BLaER1 (cell line): ENCODE measurements at regions not wholly inside any gene's neighbourhood (a gene's known extent, or its start where the extent isn't known, plus 50 kb on each side); places are given as distances from the start of the nearest gene placed in this dataset.

ENCODE experiments used
- H3K27ac ChIP-seq: shearing (Covaris generic); formaldehyde crosslinking; 2 replicates; pipeline ENCODE4 v1.8.1; 2022
- H3K27me3 ChIP-seq: shearing (Covaris generic); formaldehyde crosslinking; 2 replicates; pipeline ENCODE4 v1.8.1; 2022
- H3K36me3 ChIP-seq: shearing (Covaris generic); formaldehyde crosslinking; 2 replicates; pipeline ENCODE4 v1.8.1; 2022
- H3K4me1 ChIP-seq: shearing (Covaris generic); formaldehyde crosslinking; 2 replicates; pipeline ENCODE4 v1.8.1; 2022
- H3K4me2 ChIP-seq: shearing (Covaris generic); formaldehyde crosslinking; 2 replicates; pipeline ENCODE4 v1.8.1; 2022
- H3K4me3 ChIP-seq: shearing (Covaris generic); formaldehyde crosslinking; 2 replicates; pipeline ENCODE4 v1.8.1; 2022
- H3K9ac ChIP-seq: shearing (Covaris generic); formaldehyde crosslinking; 2 replicates; pipeline ENCODE4 v1.8.1; 2022
- H3K9me3 ChIP-seq: shearing (Covaris generic); formaldehyde crosslinking; 2 replicates; pipeline ENCODE4 v1.8.1; 2022
- H4K20me1 ChIP-seq: shearing (Covaris generic); formaldehyde crosslinking; 2 replicates; pipeline ENCODE4 v1.8.1; 2022
- Cebpa-rat ChIP-seq: shearing (Covaris generic); IDR thresholded peaks from 2 replicates; pipeline ENCODE4 v1.8.1; 2022

GRCh38 chr21:43364261-43364510, 62.7 kb downstream of the SIK1 start:
- Histone ChIP-seq H3K4me1 (peaks cover 98% of the 10 kb centered on the region), H3K4me2 (peak overlapping the region; percentile 92), H3K4me3 (no peak overlapping the region), H4K20me1 (no peaks in the 10 kb centered on the region), H3K27ac (no peak overlapping the region; the same call in 1 of the 2 replicates), H3K9ac (no peak overlapping the region), H3K36me3 (no peaks in the 10 kb centered on the region), H3K27me3 (no peaks in the 10 kb centered on the region), H3K9me3 (no peaks in the 10 kb centered on the region)
- no peak for TF ChIP-seq Cebpa-rat

GRCh38 chr21:43363506-43364260, 63.2 kb downstream of the SIK1 start:
- no peak for TF ChIP-seq Cebpa-rat
- no peaks in the 10 kb centered on the region for H3K36me3 ChIP-seq
- H3K4me3 ChIP-seq, result no peak overlapping the region
- H3K4me2 ChIP-seq, result peak overlapping the region; percentile 92
- no peaks in the 10 kb centered on the region for H4K20me1 ChIP-seq
- H3K9me3 ChIP-seq, result no peaks in the 10 kb centered on the region
- H3K4me1 ChIP-seq, result peaks cover 98% of the 10 kb centered on the region
- H3K27me3 ChIP-seq, result no peaks in the 10 kb centered on the region
- H3K9ac ChIP-seq, result peak overlapping the region; percentile 79; the same call in 1 of the 2 replicates
- H3K27ac ChIP-seq, result peak overlapping the region; percentile 93

GRCh38 chr21:43362915-43363314, 64.0 kb downstream of the SIK1 start:
- no peak for TF ChIP-seq Cebpa-rat
- Histone ChIP-seq H3K9ac (peak overlapping the region; percentile 79; the same call in 1 of the 2 replicates), H3K27me3 (no peaks in the 10 kb centered on the region), H3K4me1 (peaks cover 98% of the 10 kb centered on the region), H3K36me3 (no peaks in the 10 kb centered on the region), H3K4me3 (no peak overlapping the region), H3K4me2 (peak overlapping the region; percentile 92), H4K20me1 (no peaks in the 10 kb centered on the region), H3K27ac (peak overlapping the region; percentile 93), H3K9me3 (no peaks in the 10 kb centered on the region)

- peaks cover 95% of the 10 kb centered on the region for H3K4me1 ChIP-seq
- H3K27me3 ChIP-seq, result no peaks in the 10 kb centered on the region
- H3K36me3 ChIP-seq, result no peaks in the 10 kb centered on the region
- peak overlapping the region; percentile 92 for H3K4me2 ChIP-seq
- TF ChIP-seq Cebpa-rat, result no peak
- no peaks in the 10 kb centered on the region for H4K20me1 ChIP-seq
- H3K4me3 ChIP-seq, result peak overlapping the region; percentile 59
- H3K9me3 ChIP-seq, result no peaks in the 10 kb centered on the region
- H3K27ac ChIP-seq, result peak overlapping the region; percentile 93
- H3K9ac ChIP-seq, result peak overlapping the region; percentile 79
These were observed 64.6 kb downstream of the SIK1 start for GRCh38 chr21:43362321-43362791.

GRCh38 chr21:43361493-43362296, 65.2 kb downstream of the SIK1 start:
- peak overlapping the region; percentile 93 for H3K27ac ChIP-seq

GRCh38 chr21:43361127-43361492, 65.8 kb downstream of the SIK1 start:
- Histone ChIP-seq H3K27me3 (no peaks in the 10 kb centered on the region), H3K9me3 (no peaks in the 10 kb centered on the region), H3K36me3 (no peaks in the 10 kb centered on the region), H3K4me3 (peak overlapping the region; percentile 59; the same call in 1 of the 2 replicates), H3K9ac (peak overlapping the region; percentile 79), H3K4me2 (peak overlapping the region; percentile 92), H3K4me1 (peaks cover 92% of the 10 kb centered on the region), H3K27ac (peak overlapping the region; percentile 93), H4K20me1 (no peaks in the 10 kb centered on the region)
- no peak for TF ChIP-seq Cebpa-rat

More at GRCh38 chr21:43361493-43362296, 65.2 kb downstream of the SIK1 start:
- no peak for TF ChIP-seq Cebpa-rat
- peak overlapping the region; percentile 92 for H3K4me2 ChIP-seq
- peak overlapping the region; percentile 59 for H3K4me3 ChIP-seq
- no peaks in the 10 kb centered on the region for H3K9me3 ChIP-seq
- no peaks in the 10 kb centered on the region for H4K20me1 ChIP-seq
- no peaks in the 10 kb centered on the region for H3K27me3 ChIP-seq
- no peaks in the 10 kb centered on the region for H3K36me3 ChIP-seq
- peak overlapping the region; percentile 79 for H3K9ac ChIP-seq
- H3K4me1 ChIP-seq, result peaks cover 92% of the 10 kb centered on the region

GRCh38 chr21:43360441-43361126, 66.3 kb downstream of the SIK1 start:
- peak overlapping the region; percentile 92 for H3K4me2 ChIP-seq
- peaks cover 92% of the 10 kb centered on the region for H3K4me1 ChIP-seq

GRCh38 chr21:43358940-43359822, 67.8 kb downstream of the SIK1 start:
- Histone ChIP-seq H3K4me3 (no peak overlapping the region), H3K27me3 (no peaks in the 10 kb centered on the region), H3K4me2 (peak overlapping the region; percentile 92), H3K4me1 (peaks cover 92% of the 10 kb centered on the region), H4K20me1 (no peaks in the 10 kb centered on the region), H3K9me3 (no peaks in the 10 kb centered on the region), H3K9ac (peak overlapping the region; percentile 32; the same call in 1 of the 2 replicates), H3K36me3 (no peaks in the 10 kb centered on the region), H3K27ac (no peak overlapping the region)
- no peak for TF ChIP-seq Cebpa-rat

More at GRCh38 chr21:43360441-43361126, 66.3 kb downstream of the SIK1 start:
- Histone ChIP-seq H3K27ac (peak overlapping the region; percentile 93), H3K4me3 (0 out of 2 replicates have a peak overlapping the region, but pooled peaks have one; percentile 59), H3K27me3 (no peaks in the 10 kb centered on the region), H3K36me3 (no peaks in the 10 kb centered on the region), H4K20me1 (no peaks in the 10 kb centered on the region), H3K9me3 (no peaks in the 10 kb centered on the region), H3K9ac (peak overlapping the region; percentile 79; the same call in 1 of the 2 replicates)
- TF ChIP-seq Cebpa-rat, result no peak
